ENCODE measurements at regions not wholly inside any gene's neighbourhood (a gene's known extent, or its start where the extent isn't known, plus 50 kb on each side); places are given as distances from the start of the nearest gene placed in this dataset.

GRCh38 chr3:107062787-107063186, 314.5 kb upstream of the CCDC54 start:
- intact Hi-C loops (cut with DNase I; ENCODE audit: low total_unique reads): no loop called here
- no peak for DNase-seq
- peak overlapping the region in 1 of 2 donors; percentile 33 for H3K27ac ChIP-seq
- no peaks in the 10 kb centered on the region for H3K36me3 ChIP-seq
- H3K4me1 ChIP-seq: peaks cover 0 to 9% of the 10 kb centered on the region in 2 donors
- H3K4me3 ChIP-seq: no peak overlapping the region
- no peaks in the 10 kb centered on the region for H3K9me3 ChIP-seq
- TF ChIP-seq POLR2A (IDR thresholded peaks at IDR 0.05) (no peak), CTCF (IDR thresholded peaks at IDR 0.05) (no peak)
- no peaks in the 10 kb centered on the region for H3K27me3 ChIP-seq

DNA sequence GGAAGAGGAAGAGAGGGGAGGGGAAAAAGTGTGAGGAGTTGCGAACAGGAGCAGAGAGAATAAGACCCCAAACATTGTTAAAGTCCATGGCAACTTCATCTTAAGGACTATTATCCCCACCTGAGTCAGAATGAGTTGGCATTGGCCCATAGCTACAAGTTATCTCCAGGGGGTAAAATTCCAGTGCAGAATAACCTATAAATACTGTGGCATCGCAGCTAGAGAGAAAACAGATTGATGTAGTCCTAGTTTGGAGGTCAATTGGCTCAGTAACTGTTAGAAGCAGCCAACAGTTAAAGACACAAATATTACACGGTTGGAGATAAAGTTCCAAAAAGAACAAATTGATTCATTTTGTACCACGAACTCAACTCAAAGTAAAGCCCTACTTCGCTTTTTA, 313.9 kb upstream of the CCDC54 start:
- no peak for DNase-seq
- H3K4me1 ChIP-seq: peaks cover 0 to 9% of the 10 kb centered on the region in 2 donors
- no peaks in the 10 kb centered on the region for H3K36me3 ChIP-seq
- H3K27me3 ChIP-seq: no peaks in the 10 kb centered on the region
- H3K9me3 ChIP-seq: no peaks in the 10 kb centered on the region
- H3K4me3 ChIP-seq: no peak overlapping the region
- no peak for TF ChIP-seq CTCF (IDR thresholded peaks at IDR 0.05)
- no peak for TF ChIP-seq POLR2A (IDR thresholded peaks at IDR 0.05)
- H3K27ac ChIP-seq: peak overlapping the region; percentile 21 to 33
- intact Hi-C loops (cut with DNase I; ENCODE audit: low total_unique reads): no loop called here

- intact Hi-C loops (cut with DNase I; ENCODE audit: low total_unique reads): no loop called here
- Histone ChIP-seq H3K9me3 (no peaks in the 10 kb centered on the region), H3K4me3 (no peak overlapping the region), H3K27me3 (no peaks in the 10 kb centered on the region), H3K4me1 (peaks cover 0 to 9% of the 10 kb centered on the region in 2 donors), H3K27ac (peak overlapping the region; percentile 24 to 42), H3K36me3 (no peaks in the 10 kb centered on the region)
- TF ChIP-seq POLR2A (IDR thresholded peaks at IDR 0.05) (no peak), CTCF (IDR thresholded peaks at IDR 0.05) (peak; percentile 66 to 79 (median 71))
- DNase-seq: peak; percentile 55 to 71
Measured at GRCh38 chr3:107064405-107065060, 312.7 kb upstream of the CCDC54 start.

DNA sequence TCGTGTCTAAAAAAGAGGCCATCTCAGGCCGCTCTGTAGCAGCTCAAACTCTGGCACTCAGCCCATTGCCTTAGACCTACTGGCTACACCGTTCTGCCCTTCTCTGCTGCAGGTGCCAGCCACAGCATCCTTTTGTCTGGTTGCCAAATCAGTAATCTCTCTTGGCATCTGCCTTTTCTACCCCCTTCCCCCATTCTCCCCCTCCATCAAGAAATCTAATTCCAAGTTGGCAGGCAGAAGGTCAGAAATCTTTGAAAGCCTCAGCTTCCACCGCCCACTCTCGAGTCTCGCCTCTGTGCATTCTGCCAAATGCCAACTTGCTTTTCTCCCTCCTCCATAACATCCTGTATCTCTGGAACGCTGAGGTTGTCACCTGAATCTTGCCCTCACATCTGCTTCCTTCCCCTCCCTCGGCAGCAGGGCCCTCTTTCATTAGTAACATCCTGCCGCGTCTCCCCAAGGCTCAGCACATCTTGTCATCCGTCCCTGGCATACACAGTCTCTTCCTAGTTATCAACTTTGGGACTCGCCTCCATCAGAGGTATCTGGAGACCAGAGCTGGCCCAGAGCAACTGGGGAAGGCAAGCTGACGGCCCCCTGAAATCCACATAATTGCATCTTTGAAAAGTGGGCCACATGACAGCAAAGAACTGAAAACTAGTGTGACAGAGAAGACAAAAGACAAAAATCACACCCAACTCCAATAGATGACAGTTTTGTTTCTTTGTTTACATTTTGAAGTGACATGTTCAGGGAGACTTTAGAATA, 312.0 kb upstream of the CCDC54 start:
- intact Hi-C loops (cut with DNase I; ENCODE audit: low total_unique reads): no loop called here
- Histone ChIP-seq H3K4me3 (no peak overlapping the region), H3K36me3 (no peaks in the 10 kb centered on the region), H3K27ac (no peak overlapping the region), H3K9me3 (no peaks in the 10 kb centered on the region), H3K27me3 (no peaks in the 10 kb centered on the region), H3K4me1 (peaks cover 0 to 9% of the 10 kb centered on the region in 2 donors)
- no peak for DNase-seq
- TF ChIP-seq POLR2A (IDR thresholded peaks at IDR 0.05): no peak

GRCh38 chr3:107067421-107067820, 309.8 kb upstream of the CCDC54 start:
- Histone ChIP-seq H3K4me1 (peaks cover 0 to 9% of the 10 kb centered on the region in 2 donors), H3K27me3 (no peaks in the 10 kb centered on the region), H3K4me3 (no peak overlapping the region), H3K27ac (no peak overlapping the region), H3K9me3 (no peaks in the 10 kb centered on the region), H3K36me3 (no peaks in the 10 kb centered on the region)
- intact Hi-C loops (cut with DNase I; ENCODE audit: low total_unique reads): no loop called here
- no peak for DNase-seq
- TF ChIP-seq CTCF (IDR thresholded peaks at IDR 0.05) (no peak), POLR2A (IDR thresholded peaks at IDR 0.05) (no peak)

All from uterus (tissue), 3 donors.